ENCODE measurements at regions not wholly inside any gene's neighbourhood (a gene's known extent, or its start where the extent isn't known, plus 50 kb on each side); places are given as distances from the start of the nearest gene placed in this dataset.

GRCh38 chr7:19239951-19240350 lies 94.7 kb upstream of the FERD3L start (continued):
- TF ChIP-seq CHD7 (IDR thresholded peaks at IDR 0.05; ENCODE audit: insufficient replicate concordance, low read length) (no peak), SIX5 (IDR thresholded peaks at IDR 0.05; ENCODE audit: low read depth, low read length) (no peak), CHD2 (IDR thresholded peaks at IDR 0.05; ENCODE audit: low read length) (no peak), EGR1 (IDR thresholded peaks at IDR 0.05; ENCODE audit: borderline replicate concordance, low read depth, low read length) (no peak), GTF2F1 (IDR thresholded peaks at IDR 0.05; ENCODE audit: borderline replicate concordance, low read depth, low read length) (no peak), RAD21 (IDR thresholded peaks at IDR 0.05 in 1 of 2, conservative IDR thresholded peaks at IDR 0.05 in 1 of 2; ENCODE audit: low read depth in 2 of 2, low read length in 2 of 2) (no peak), E2F6 (IDR thresholded peaks at IDR 0.05) (no peak), CBX8 (IDR thresholded peaks at IDR 0.05; ENCODE audit: borderline replicate concordance, low read depth, low read length) (no peak), POLR2A (IDR thresholded peaks at IDR 0.05; ENCODE audit: control extremely low read depth in 1 of 2, low read depth in 2 of 2, low read length in 2 of 2) (no peak), SUZ12 (IDR thresholded peaks at IDR 0.05; ENCODE audit: low read length) (no peak), NRF1 (IDR thresholded peaks at IDR 0.05; ENCODE audit: low read depth, low read length) (no peak)

Measured in H1 (cell line).